Nephron progenitor cell (in vitro differentiated cells): ENCODE measurements at regions not wholly inside any gene's neighbourhood (a gene's known extent, or its start where the extent isn't known, plus 50 kb on each side); places are given as distances from the start of the nearest gene placed in this dataset.

Source experiments
- DNase-seq: peaks from one replicate; pipeline ENCODE4 v3.0.0; 2021
- H3K27ac Mint-ChIP-seq: 2 replicates; pipeline ENCODE4 v1.8.0; 2021; ENCODE audit warnings: mild to moderate bottlenecking, moderate library complexity, mixed read lengths
- H3K27me3 Mint-ChIP-seq: 2 replicates; pipeline ENCODE4 v1.8.0; 2021; ENCODE audit warnings: mild to moderate bottlenecking, low read depth, mixed read lengths; ENCODE audit not compliant: poor library complexity
- H3K36me3 Mint-ChIP-seq: 2 replicates; pipeline ENCODE4 v1.8.0; 2021; ENCODE audit warnings: low read depth, mixed read lengths
- H3K4me1 Mint-ChIP-seq: 2 replicates; pipeline ENCODE4 v1.8.0; 2021; ENCODE audit warnings: mixed read lengths
- H3K4me3 Mint-ChIP-seq: 2 replicates; pipeline ENCODE4 v1.8.0; 2021; ENCODE audit warnings: mild to moderate bottlenecking, moderate library complexity, mixed read lengths
- H3K9me3 Mint-ChIP-seq: 2 replicates; pipeline ENCODE4 v1.8.0; 2021; ENCODE audit warnings: mild to moderate bottlenecking, moderate library complexity, mixed read lengths
- CTCF ChIP-seq: fragments of 200-600 bp; sonication (generic); IDR thresholded peaks from 2 replicates; pipeline ENCODE4 v1.5.0; 2021; ENCODE audit warnings: antibody characterized with exemption

- TF ChIP-seq CTCF = no peak
- Mint-ChIP-seq H3K27ac (no peak overlapping the region), H3K4me1 (no peaks in the 10 kb centered on the region), H3K9me3 (no peaks in the 10 kb centered on the region), H3K36me3 (no peaks in the 10 kb centered on the region), H3K4me3 (no peak overlapping the region), H3K27me3 (no peaks in the 10 kb centered on the region)
- no peak for DNase-seq
Measured at GRCh38 chr14:82731526-82731925, 1197.9 kb upstream of the SEL1L start.

GRCh38 chr14:82740547-82740946 lies 1206.9 kb upstream of the SEL1L start:
- no peak for DNase-seq
- H3K27me3 Mint-ChIP-seq = no peaks in the 10 kb centered on the region
- no peaks in the 10 kb centered on the region for H3K4me1 Mint-ChIP-seq
- peak overlapping the region; percentile 28 for H3K27ac Mint-ChIP-seq
- H3K36me3 Mint-ChIP-seq = no peaks in the 10 kb centered on the region
- no peak overlapping the region for H3K4me3 Mint-ChIP-seq
- no peak for TF ChIP-seq CTCF
- H3K9me3 Mint-ChIP-seq = no peaks in the 10 kb centered on the region

GRCh38 chr14:82755476-82755875 lies 1221.8 kb upstream of the SEL1L start:
- no peak overlapping the region for H3K4me3 Mint-ChIP-seq
- H3K9me3 Mint-ChIP-seq = peaks cover 17% of the 10 kb centered on the region
- no peak for TF ChIP-seq CTCF
- H3K36me3 Mint-ChIP-seq = no peaks in the 10 kb centered on the region
- H3K27me3 Mint-ChIP-seq = no peaks in the 10 kb centered on the region
- H3K27ac Mint-ChIP-seq = no peak overlapping the region
- peaks cover 31% of the 10 kb centered on the region for H3K4me1 Mint-ChIP-seq
- no peak for DNase-seq

GRCh38 chr14:82755923-82756322 lies 1222.3 kb upstream of the SEL1L start:
- Mint-ChIP-seq H3K36me3 (no peaks in the 10 kb centered on the region), H3K4me1 (peaks cover 33% of the 10 kb centered on the region), H3K4me3 (no peak overlapping the region), H3K27ac (no peak overlapping the region), H3K27me3 (no peaks in the 10 kb centered on the region), H3K9me3 (peaks cover 17% of the 10 kb centered on the region)
- TF ChIP-seq CTCF = no peak
- no peak for DNase-seq

GRCh38 chr14:82757776-82758175 lies 1224.1 kb upstream of the SEL1L start:
- Mint-ChIP-seq H3K4me1 (peaks cover 44% of the 10 kb centered on the region), H3K27ac (no peak overlapping the region), H3K4me3 (no peak overlapping the region), H3K36me3 (no peaks in the 10 kb centered on the region), H3K27me3 (no peaks in the 10 kb centered on the region), H3K9me3 (peaks cover 17% of the 10 kb centered on the region)
- no peak for TF ChIP-seq CTCF
- DNase-seq = no peak

- Mint-ChIP-seq H3K9me3 (peaks cover 3% of the 10 kb centered on the region), H3K36me3 (no peaks in the 10 kb centered on the region), H3K27ac (peak overlapping the region; percentile 20), H3K4me3 (peak overlapping the region; percentile 24), H3K4me1 (peaks cover 57% of the 10 kb centered on the region), H3K27me3 (no peaks in the 10 kb centered on the region)
- no peak for TF ChIP-seq CTCF
- peak; percentile 21 for DNase-seq
Measured at GRCh38 chr14:82759656-82760055, 1226.0 kb upstream of the SEL1L start.
